HG03159 (cell line): ENCODE measurements at regions not wholly inside any gene's neighbourhood (a gene's known extent, or its start where the extent isn't known, plus 50 kb on each side); places are given as distances from the start of the nearest gene placed in this dataset.
"Not testable (repeated sequence)": the region's sequence is repeated elsewhere in the genome, so short reads cannot be mapped to it uniquely, and the experiment has no call there.

ENCODE experiments used
- ATAC-seq: cut with Tn5 transposase; IDR thresholded peaks from one replicate; pipeline ENCODE4 v1.9.1; 2021; ENCODE audit warnings: mild to moderate bottlenecking, moderate library complexity; ENCODE audit not compliant: unreplicated experiment

GRCh38 chr17:71444078-71444477 lies 676.7 kb upstream of the SOX9 start:
- ATAC-seq, result no peak

- ATAC-seq, result no peak
These were observed 674.0 kb upstream of the SOX9 start for GRCh38 chr17:71446645-71447437.

- no peak for ATAC-seq
These were observed 673.2 kb upstream of the SOX9 start for GRCh38 chr17:71447644-71448043.

- not testable (repeated sequence) for ATAC-seq
These were observed 670.2 kb upstream of the SOX9 start for GRCh38 chr17:71450657-71451056.

- ATAC-seq, result no peak
These were observed 666.9 kb upstream of the SOX9 start for GRCh38 chr17:71453876-71454422.

GRCh38 chr17:71455219-71455618 lies 665.6 kb upstream of the SOX9 start:
- ATAC-seq, result no peak

- no peak for ATAC-seq
These were observed 662.5 kb upstream of the SOX9 start for GRCh38 chr17:71458322-71458721.

GRCh38 chr17:71460943-71461342 lies 659.9 kb upstream of the SOX9 start:
- ATAC-seq, result no peak

- ATAC-seq, result no peak
These were observed 659.2 kb upstream of the SOX9 start for GRCh38 chr17:71461498-71462169.

- no peak for ATAC-seq
These were observed 656.6 kb upstream of the SOX9 start for GRCh38 chr17:71464241-71464640.

GRCh38 chr17:71464751-71465150 lies 656.1 kb upstream of the SOX9 start:
- no peak for ATAC-seq

GRCh38 chr17:71467719-71468118 lies 653.1 kb upstream of the SOX9 start:
- no peak for ATAC-seq

GRCh38 chr17:71470062-71470461 lies 650.8 kb upstream of the SOX9 start:
- no peak for ATAC-seq

GRCh38 chr17:71472809-71473789 lies 647.7 kb upstream of the SOX9 start:
- ATAC-seq, result peak; percentile 79

GRCh38 chr17:71477356-71477755 lies 643.5 kb upstream of the SOX9 start:
- ATAC-seq, result no peak

- no peak for ATAC-seq
These were observed 640.7 kb upstream of the SOX9 start for GRCh38 chr17:71480099-71480498.

GRCh38 chr17:71482625-71483024 lies 638.2 kb upstream of the SOX9 start:
- ATAC-seq, result no peak

- ATAC-seq, result no peak
These were observed 636.3 kb upstream of the SOX9 start for GRCh38 chr17:71484546-71484945.

GRCh38 chr17:71485426-71485825 lies 635.4 kb upstream of the SOX9 start:
- ATAC-seq, result no peak

- ATAC-seq, result no peak
These were observed 634.6 kb upstream of the SOX9 start for GRCh38 chr17:71486261-71486660.

GRCh38 chr17:71488851-71489250 lies 632.0 kb upstream of the SOX9 start:
- no peak for ATAC-seq
